AG04449 (cell line): ENCODE measurements at regions not wholly inside any gene's neighbourhood (a gene's known extent, or its start where the extent isn't known, plus 50 kb on each side); places are given as distances from the start of the nearest gene placed in this dataset.

Experiments
- CTCF ChIA-PET: fragments of 350-600 bp; formaldehyde crosslinking; extraction: SDS; loops from one replicate; lab custom pipeline; 2021; ENCODE audit warnings: antibody characterized with exemption; lab: Yijun Ruan, JAX
- POLR2A ChIA-PET: fragments of 400-600, 350-600 bp; formaldehyde crosslinking; extraction: SDS; loops from one replicate; lab custom pipeline; 2020; ENCODE audit warnings: antibody characterized with exemption, inconsistent platforms; lab: Yijun Ruan, JAX
- DNase-seq: peaks from one replicate; pipeline ENCODE4 v3.0.0-alpha.2; 2010; ENCODE audit warnings: low read depth, low spot score
- H3K4me3 ChIP-seq: 2 replicates; pipeline ENCODE4 v1.5.1; 2011; ENCODE audit warnings: low read depth, mild to moderate bottlenecking, control low read depth, low read length
- TF ChIP-seq, protein P1 (sequence below): IDR thresholded peaks from one replicate; pipeline ENCODE4 v1.5.1; 2011; ENCODE audit warnings: mild to moderate bottlenecking, moderate library complexity, low read length, control low read depth, inconsistent platforms; ENCODE audit not compliant: insufficient read depth; ENCODE audit errors: missing control alignments

DNA sequence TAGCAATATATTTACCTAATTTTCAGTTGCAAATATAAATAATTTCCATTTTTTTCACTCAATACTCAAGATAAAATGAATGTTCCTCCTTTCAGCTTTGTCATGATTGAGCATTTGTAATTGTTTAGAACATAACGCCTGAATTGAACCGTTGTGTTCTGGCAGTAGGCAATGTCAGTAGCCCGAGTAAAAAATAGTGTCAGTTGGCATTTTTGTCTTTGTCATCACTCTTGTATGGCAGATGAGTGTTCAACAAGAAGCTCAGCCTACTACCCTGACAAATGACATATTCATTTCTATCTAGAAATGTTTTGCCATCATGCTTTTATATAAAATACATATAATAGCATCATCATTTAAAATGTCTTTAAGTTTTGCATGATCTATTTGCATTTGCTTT, 691.4 kb upstream of the NCAM2 start:
- CTCF ChIA-PET, result no interaction called here
- POLR2A ChIA-PET, result no interaction called here
- TF ChIP-seq, protein P1, sequence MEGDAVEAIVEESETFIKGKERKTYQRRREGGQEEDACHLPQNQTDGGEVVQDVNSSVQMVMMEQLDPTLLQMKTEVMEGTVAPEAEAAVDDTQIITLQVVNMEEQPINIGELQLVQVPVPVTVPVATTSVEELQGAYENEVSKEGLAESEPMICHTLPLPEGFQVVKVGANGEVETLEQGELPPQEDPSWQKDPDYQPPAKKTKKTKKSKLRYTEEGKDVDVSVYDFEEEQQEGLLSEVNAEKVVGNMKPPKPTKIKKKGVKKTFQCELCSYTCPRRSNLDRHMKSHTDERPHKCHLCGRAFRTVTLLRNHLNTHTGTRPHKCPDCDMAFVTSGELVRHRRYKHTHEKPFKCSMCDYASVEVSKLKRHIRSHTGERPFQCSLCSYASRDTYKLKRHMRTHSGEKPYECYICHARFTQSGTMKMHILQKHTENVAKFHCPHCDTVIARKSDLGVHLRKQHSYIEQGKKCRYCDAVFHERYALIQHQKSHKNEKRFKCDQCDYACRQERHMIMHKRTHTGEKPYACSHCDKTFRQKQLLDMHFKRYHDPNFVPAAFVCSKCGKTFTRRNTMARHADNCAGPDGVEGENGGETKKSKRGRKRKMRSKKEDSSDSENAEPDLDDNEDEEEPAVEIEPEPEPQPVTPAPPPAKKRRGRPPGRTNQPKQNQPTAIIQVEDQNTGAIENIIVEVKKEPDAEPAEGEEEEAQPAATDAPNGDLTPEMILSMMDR, result no peak
- DNase-seq, result no peak
- no peak overlapping the region for H3K4me3 ChIP-seq

DNA sequence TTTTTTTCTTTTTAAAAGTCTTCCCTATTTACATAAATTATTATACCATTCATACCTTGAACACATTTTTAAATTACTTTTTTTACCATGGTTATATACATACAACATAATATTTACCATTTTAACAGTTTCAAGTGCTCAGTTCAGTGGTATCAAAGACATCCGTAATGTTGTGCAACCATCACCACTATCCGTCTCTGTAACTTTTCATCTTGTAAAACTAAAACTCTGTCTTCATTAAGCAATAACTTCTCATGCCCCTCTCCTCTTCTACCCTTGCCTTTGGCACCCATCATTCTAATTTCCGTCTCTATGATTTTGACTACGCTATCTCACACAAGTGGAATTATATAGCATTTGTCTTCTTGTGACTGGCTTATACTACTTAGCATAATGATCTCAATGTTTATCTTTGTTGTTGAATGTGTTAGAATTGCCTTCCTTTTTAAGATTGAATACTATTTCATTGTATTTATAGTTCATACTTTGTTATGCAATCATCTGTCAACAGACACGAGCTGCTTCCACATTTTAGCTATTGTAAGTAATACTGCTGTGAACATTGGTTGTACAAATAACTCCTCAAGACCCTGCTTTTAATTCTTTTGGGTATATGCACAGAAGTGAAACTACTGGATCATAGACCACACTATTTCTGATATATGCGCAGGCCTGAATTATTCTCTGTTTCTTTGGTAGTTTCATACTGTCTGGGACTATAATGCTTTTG, 689.5 kb upstream of the NCAM2 start:
- no peak overlapping the region for H3K4me3 ChIP-seq
- no peak for DNase-seq
- CTCF ChIA-PET, result no interaction called here
- POLR2A ChIA-PET, result no interaction called here
- TF ChIP-seq, protein P1, result no peak

DNA sequence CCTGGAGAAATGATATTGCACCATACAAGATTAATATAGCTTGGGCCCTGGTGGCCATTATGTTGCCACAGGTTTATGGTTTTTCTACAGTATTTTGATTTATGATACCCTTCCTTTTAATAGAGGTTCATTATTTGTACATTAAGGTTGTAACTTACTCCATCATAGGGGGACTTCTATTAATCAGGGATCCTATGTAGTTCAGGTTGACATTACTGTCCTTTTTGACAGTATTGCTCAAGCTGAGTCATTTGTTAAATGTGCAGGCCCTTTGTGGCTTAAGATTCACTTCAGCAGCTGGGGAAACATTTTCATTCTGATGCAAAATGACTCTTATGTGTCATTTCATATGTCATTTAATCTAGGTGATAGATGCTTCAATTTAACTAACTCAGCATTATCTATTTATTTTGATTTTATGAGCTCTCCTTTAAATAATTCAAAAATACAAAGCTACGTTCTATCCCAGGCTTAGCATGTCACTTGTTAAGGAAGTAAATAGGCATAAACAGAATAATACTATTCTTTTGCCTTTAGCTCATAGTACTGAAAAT, 686.9 kb upstream of the NCAM2 start:
- no peak overlapping the region for H3K4me3 ChIP-seq
- TF ChIP-seq, protein P1, result no peak
- POLR2A ChIA-PET, result no interaction called here
- CTCF ChIA-PET, result no interaction called here
- no peak for DNase-seq

DNA sequence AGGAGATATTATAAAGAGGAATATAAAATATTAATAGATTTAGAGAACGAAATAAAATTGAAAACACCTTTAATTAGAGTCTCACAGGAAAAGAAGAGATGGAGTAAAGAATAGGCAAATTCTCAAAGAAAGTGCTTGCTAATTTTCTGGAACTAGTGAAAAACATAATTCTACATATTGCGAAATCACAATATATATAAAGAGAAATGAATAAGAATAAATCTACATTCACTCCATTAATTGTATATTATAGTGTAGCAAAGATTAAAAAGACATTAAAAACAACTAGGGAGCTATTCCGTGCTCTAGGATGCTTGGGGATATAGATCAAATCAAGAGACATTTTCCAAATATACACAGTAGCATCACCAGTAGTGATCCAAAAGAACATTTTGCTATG, 685.2 kb upstream of the NCAM2 start:
- CTCF ChIA-PET, result no interaction called here
- POLR2A ChIA-PET, result no interaction called here
- TF ChIP-seq, protein P1, result no peak
- DNase-seq, result no peak
- H3K4me3 ChIP-seq, result no peak overlapping the region

DNA sequence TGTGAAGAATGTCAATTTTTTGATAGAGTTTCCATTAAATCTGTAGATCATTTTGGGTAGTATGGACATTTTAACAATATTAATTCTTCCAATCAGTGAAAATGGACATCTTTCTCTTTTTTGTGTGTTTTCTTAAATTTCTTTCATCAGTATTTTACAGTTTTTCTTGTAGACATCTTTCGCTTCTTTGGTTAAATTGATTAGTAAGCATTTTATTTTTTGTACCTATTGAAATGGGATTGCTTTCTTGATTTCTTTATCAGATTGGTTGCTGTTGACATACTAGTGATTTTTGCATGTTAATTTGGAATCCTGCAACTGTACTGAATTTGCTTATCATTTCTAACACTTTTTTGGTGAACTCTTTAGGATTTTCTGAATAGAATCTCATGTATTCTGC, 683.2 kb upstream of the NCAM2 start:
- ChIA-PET POLR2A (no interaction called here), CTCF (no interaction called here)
- TF ChIP-seq, protein P1, result no peak
- DNase-seq, result no peak
- H3K4me3 ChIP-seq, result no peak overlapping the region

DNA sequence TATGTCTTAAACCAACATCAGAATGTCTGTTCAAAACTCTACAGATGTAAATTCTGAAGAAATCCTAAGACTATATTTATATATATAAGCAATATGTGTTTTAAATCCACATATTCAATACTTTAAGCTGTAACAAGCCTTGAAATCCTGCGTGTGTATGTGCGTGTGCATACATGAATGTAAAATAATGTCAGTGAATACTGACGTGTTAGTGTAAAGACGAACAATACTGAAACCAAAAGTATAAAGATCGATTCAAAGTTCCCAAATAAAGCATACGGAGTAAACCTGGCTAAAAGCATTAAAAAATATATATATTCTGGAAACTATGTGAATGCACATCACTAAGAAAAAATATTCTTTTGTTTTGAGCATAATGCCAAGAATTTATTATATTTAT, 668.6 kb upstream of the NCAM2 start:
- TF ChIP-seq, protein P1, result no peak
- ChIA-PET POLR2A (no interaction called here), CTCF (no interaction called here)
- no peak for DNase-seq
- H3K4me3 ChIP-seq, result no peak overlapping the region
